GM23338 (cell line): ENCODE measurements at regions not wholly inside any gene's neighbourhood (a gene's known extent, or its start where the extent isn't known, plus 50 kb on each side); places are given as distances from the start of the nearest gene placed in this dataset.

Experiments used
- ATAC-seq: fragments of 200-7000 bp; cut with Tn5 transposase; 3 replicates; pipeline ENCODE4 v1.9.1; 2020
- DNase-seq: peaks from one replicate; pipeline ENCODE4 v3.0.0-alpha.2; 2015; ENCODE audit warnings: low spot score
- H2AFZ ChIP-seq: fragments of 200-600 bp; sonication (generic); 2 replicates; pipeline ENCODE4 v1.8.0; 2016; ENCODE audit warnings: antibody characterized with exemption, mild to moderate bottlenecking, moderate library complexity
- H3F3A ChIP-seq: fragments of 200-600 bp; sonication (generic); replicated peaks from 2 replicates; pipeline ENCODE4 v1.8.0; 2017; ENCODE audit warnings: antibody characterized with exemption, mixed run types, low read depth
- H3K27ac ChIP-seq: fragments of 200-600 bp; sonication (generic); 2 replicates; pipeline ENCODE4 v1.6.1; 2016; ENCODE audit warnings: low read depth
- H3K27me3 ChIP-seq: fragments of 200-600 bp; sonication (generic); 2 replicates; pipeline ENCODE4 v1.8.0; 2016; ENCODE audit warnings: mild to moderate bottlenecking, mixed run types, moderate library complexity; ENCODE audit not compliant: insufficient read depth
- H3K36me3 ChIP-seq: fragments of 200-600 bp; sonication (generic); 2 replicates; pipeline ENCODE4 v1.8.0; 2016; ENCODE audit warnings: mild to moderate bottlenecking; ENCODE audit not compliant: insufficient read depth
- H3K4me1 ChIP-seq: fragments of 200-600 bp; sonication (generic); 2 replicates; pipeline ENCODE4 v1.8.0; 2016; ENCODE audit warnings: mild to moderate bottlenecking, moderate library complexity; ENCODE audit not compliant: insufficient read depth
- H3K4me2 ChIP-seq: fragments of 200-600 bp; sonication (generic); 2 replicates; pipeline ENCODE4 v1.7.1; 2017; ENCODE audit warnings: mixed run types
- H3K4me3 ChIP-seq: fragments of 200-600 bp; sonication (generic); 2 replicates; pipeline ENCODE4 v1.6.1; 2016; ENCODE audit warnings: mixed run types
- H3K79me2 ChIP-seq: fragments of 200-600 bp; sonication (generic); replicated peaks from 2 replicates; pipeline ENCODE4 v1.8.0; 2017; ENCODE audit warnings: mild to moderate bottlenecking; ENCODE audit not compliant: insufficient read depth
- H3K9me2 ChIP-seq: fragments of 200-600 bp; sonication (generic); 2 replicates; pipeline ENCODE4 v1.8.0; 2017; ENCODE audit not compliant: insufficient read depth
- H4K20me1 ChIP-seq: fragments of 200-600 bp; sonication (generic); replicated peaks from 2 replicates; pipeline ENCODE4 v1.8.0; 2017; ENCODE audit warnings: mild to moderate bottlenecking; ENCODE audit not compliant: insufficient read depth
- H3K27ac Mint-ChIP-seq: 2 replicates; pipeline ENCODE4 v1.8.0; 2020; ENCODE audit warnings: inconsistent platforms, mild to moderate bottlenecking, moderate library complexity, mixed read lengths
- H3K27me3 Mint-ChIP-seq: 3 replicates; pipeline ENCODE4 v1.8.0; 2022; ENCODE audit warnings: low read depth, mild to moderate bottlenecking, moderate library complexity, mixed read lengths, inconsistent platforms; ENCODE audit not compliant: insufficient read depth, poor library complexity
- H3K36me3 Mint-ChIP-seq: 3 replicates; pipeline ENCODE4 v1.8.0; 2021; ENCODE audit warnings: low read depth, mild to moderate bottlenecking, inconsistent platforms, moderate library complexity, mixed read lengths
- H3K4me1 Mint-ChIP-seq: 3 replicates; pipeline ENCODE4 v1.8.0; 2020; ENCODE audit warnings: mild to moderate bottlenecking, inconsistent platforms, mixed read lengths
- H3K4me3 Mint-ChIP-seq: 3 replicates; pipeline ENCODE4 v1.8.0; 2021; ENCODE audit warnings: moderate library complexity, mild to moderate bottlenecking, inconsistent platforms, mixed read lengths
- H3K9me3 Mint-ChIP-seq: 3 replicates; pipeline ENCODE4 v1.8.0; 2020; ENCODE audit warnings: moderate library complexity, mild to moderate bottlenecking, inconsistent platforms, mixed read lengths
- CREB1 ChIP-seq: fragments of 250-450 bp; sonication (Bioruptor Pico); IDR thresholded peaks from 2 replicates; pipeline ENCODE4 v1.5.0; 2020; ENCODE audit warnings: low read depth, mild to moderate bottlenecking, moderate library complexity
- CTCF ChIP-seq, 2 experiments: fragments of 200-600 bp in 1 of 2; sonication (generic) in 1 of 2; conservative IDR thresholded peaks; 2 replicates each; pipeline versions ENCODE4 v1.5.1 to v1.6.1; 2016 to 2017; ENCODE audit warnings: antibody characterized with exemption in 2 of 2, low read depth in 2 of 2, mild to moderate bottlenecking in 2 of 2, moderate library complexity in 1 of 2
- ETS1 ChIP-seq: IDR thresholded peaks from 2 replicates; pipeline ENCODE4 v1.6.1; 2016; ENCODE audit warnings: antibody characterized with exemption
- EZH2 ChIP-seq: fragments of 200-600 bp; sonication (generic); IDR thresholded peaks from one replicate; pipeline ENCODE4 v1.8.0; 2017; ENCODE audit warnings: antibody characterized with exemption, mild to moderate bottlenecking, low read depth; ENCODE audit not compliant: unreplicated experiment
- EZH2phosphoT487 ChIP-seq: fragments of 200-600 bp; sonication (generic); IDR thresholded peaks from one replicate; pipeline ENCODE4 v1.8.1; 2018; ENCODE audit warnings: antibody characterized with exemption; ENCODE audit not compliant: unreplicated experiment
- JUNB ChIP-seq: IDR thresholded peaks from one replicate; pipeline ENCODE4 v1.6.1; 2016; ENCODE audit warnings: antibody characterized with exemption; ENCODE audit not compliant: unreplicated experiment
- NANOG ChIP-seq: IDR thresholded peaks from 2 replicates; pipeline ENCODE4 v1.6.1; 2016; ENCODE audit warnings: antibody characterized with exemption, borderline replicate concordance
- POLR2AphosphoS5 ChIP-seq: IDR thresholded peaks from 2 replicates; pipeline ENCODE4 v1.6.1; 2016; ENCODE audit warnings: antibody characterized with exemption, low read depth
- REST ChIP-seq: IDR thresholded peaks from one replicate; pipeline ENCODE4 v1.6.1; 2018; ENCODE audit warnings: antibody characterized with exemption; ENCODE audit not compliant: unreplicated experiment
- STAT1 ChIP-seq: IDR thresholded peaks from one replicate; pipeline ENCODE4 v1.6.1; 2016; ENCODE audit warnings: antibody characterized with exemption; ENCODE audit not compliant: unreplicated experiment
- ZNF114 ChIP-seq: fragments of 250-450 bp; sonication (Bioruptor Pico); IDR thresholded peaks from 2 replicates; pipeline ENCODE4 v1.5.0; 2020; ENCODE audit warnings: mild to moderate bottlenecking, moderate library complexity
- ZNF331 ChIP-seq: fragments of 250-450 bp; sonication (Bioruptor Pico); IDR thresholded peaks from 2 replicates; pipeline ENCODE4 v1.5.0; 2020; ENCODE audit warnings: low read depth, mild to moderate bottlenecking, moderate library complexity
- ZNF462 ChIP-seq: fragments of 250-450 bp; sonication (Bioruptor Pico); IDR thresholded peaks from 2 replicates; pipeline ENCODE4 v1.5.0; 2020; ENCODE audit warnings: mild to moderate bottlenecking, moderate library complexity

GRCh38 chr1:56390934-56391731 is 188.2 kb downstream of the PLPP3 start:
- H3K4me2 ChIP-seq, result peak overlapping the region; percentile 78
- H3K27me3 Mint-ChIP-seq, result no peaks in the 10 kb centered on the region
- DNase-seq (no peak), ATAC-seq (peak; percentile 43)
- H3K4me1 Mint-ChIP-seq, result peaks cover 25% of the 10 kb centered on the region
- H4K20me1 ChIP-seq, result no peaks in the 10 kb centered on the region
- no peak overlapping the region for H3K27ac Mint-ChIP-seq
- H3K9me3 Mint-ChIP-seq, result no peaks in the 10 kb centered on the region
- H3K9me2 ChIP-seq, result peaks cover 9% of the 10 kb centered on the region; the same call in 1 of the 2 replicates
- no peak overlapping the region for H3K4me3 Mint-ChIP-seq
- H3K27me3 ChIP-seq, result no peaks in the 10 kb centered on the region
- TF ChIP-seq ETS1 (no peak), POLR2AphosphoS5 (no peak), CREB1 (CRISPR knock-in tag) (no peak), STAT1 (no peak), REST (no peak), NANOG (no peak), ZNF331 (CRISPR knock-in tag) (no peak), CTCF (conservative IDR thresholded peaks at IDR 0.05; ENCODE audit: low read depth in 2 of 2) (no peak), ZNF462 (no peak), ZNF114 (CRISPR knock-in tag) (no peak), JUNB (no peak), EZH2 (no peak), EZH2phosphoT487 (no peak)
- H3K79me2 ChIP-seq, result no peaks in the 10 kb centered on the region
- H3K27ac ChIP-seq, result peak overlapping the region; percentile 42; the same call in 1 of the 2 replicates
- H3K4me1 ChIP-seq, result peaks cover 16% of the 10 kb centered on the region
- no peaks in the 10 kb centered on the region for H3K36me3 Mint-ChIP-seq
- no peaks in the 10 kb centered on the region for H3K36me3 ChIP-seq
- H2AFZ ChIP-seq, result no peak overlapping the region
- H3K4me3 ChIP-seq, result no peak overlapping the region
- no peaks in the 10 kb centered on the region for H3F3A ChIP-seq
